H9 (cell line): ENCODE measurements at regions not wholly inside any gene's neighbourhood (a gene's known extent, or its start where the extent isn't known, plus 50 kb on each side); places are given as distances from the start of the nearest gene placed in this dataset.

ENCODE experiments used
- DNase-seq: peaks from one replicate; pipeline ENCODE4 v3.0.0-alpha.2; 2017
- H2AFZ ChIP-seq: one replicate; pipeline ENCODE4 v1.6.1; 2013; ENCODE audit warnings: mild to moderate bottlenecking, low read length, control low read depth, moderate library complexity
- H2AK5ac ChIP-seq: 2 replicates; pipeline ENCODE4 v1.6.1; 2013; ENCODE audit warnings: low read length, control low read depth, mixed read lengths; ENCODE audit not compliant: insufficient read length
- H2BK120ac ChIP-seq: one replicate; pipeline ENCODE4 v1.6.1; 2013; ENCODE audit warnings: low read depth, mild to moderate bottlenecking, low read length, control low read depth, inconsistent platforms; ENCODE audit not compliant: poor library complexity, severe bottlenecking
- H2BK12ac ChIP-seq: 2 replicates; pipeline ENCODE4 v1.6.1; 2013; ENCODE audit warnings: low read length, control low read depth, mixed read lengths, low read depth; ENCODE audit not compliant: insufficient read length
- H2BK15ac ChIP-seq: 2 replicates; pipeline ENCODE4 v1.6.1; 2013; ENCODE audit warnings: low read depth, low read length, control low read depth
- H2BK20ac ChIP-seq: one replicate; pipeline ENCODE4 v1.6.1; 2013; ENCODE audit warnings: low read depth, mild to moderate bottlenecking, low read length, control low read depth, inconsistent platforms; ENCODE audit not compliant: poor library complexity, severe bottlenecking
- H2BK5ac ChIP-seq: 2 replicates; pipeline ENCODE4 v1.6.1; 2013; ENCODE audit warnings: low read length, control low read depth, mixed read lengths; ENCODE audit not compliant: insufficient read length
- H3K14ac ChIP-seq: 2 replicates; pipeline ENCODE4 v1.6.1; 2013; ENCODE audit warnings: low read length, control low read depth; ENCODE audit not compliant: insufficient read depth
- H3K18ac ChIP-seq: 2 replicates; pipeline ENCODE4 v1.6.1; 2013; ENCODE audit warnings: low read depth, mild to moderate bottlenecking, mixed read lengths, low read length, control low read depth; ENCODE audit not compliant: insufficient read length
- H3K23ac ChIP-seq: 2 replicates; pipeline ENCODE4 v1.6.1; 2013; ENCODE audit warnings: low read length, control low read depth, mixed read lengths, low read depth; ENCODE audit not compliant: insufficient read length
- H3K23me2 ChIP-seq: 2 replicates; pipeline ENCODE4 v1.6.1; 2013; ENCODE audit warnings: low read depth, mild to moderate bottlenecking, mixed read lengths, low read length, control low read depth; ENCODE audit not compliant: insufficient read length, poor library complexity, severe bottlenecking
- H3K27ac ChIP-seq: 2 replicates; pipeline ENCODE4 v1.5.1; 2013; ENCODE audit warnings: low read length, control low read depth, mixed read lengths, low read depth; ENCODE audit not compliant: insufficient read length
- H3K27me3 ChIP-seq: 2 replicates; pipeline ENCODE4 v1.6.1; 2013; ENCODE audit warnings: low read length, control low read depth, inconsistent platforms; ENCODE audit not compliant: insufficient read depth
- H3K4ac ChIP-seq: 2 replicates; pipeline ENCODE4 v1.6.1; 2013; ENCODE audit warnings: low read depth, mild to moderate bottlenecking, control low read depth, inconsistent platforms, low read length, moderate library complexity
- H3K4me1 ChIP-seq: 2 replicates; pipeline ENCODE4 v1.6.1; 2013; ENCODE audit warnings: low read length, control low read depth, inconsistent platforms; ENCODE audit not compliant: insufficient read depth
- H3K4me2 ChIP-seq: 2 replicates; pipeline ENCODE4 v1.6.1; 2013; ENCODE audit warnings: low read length, control low read depth, mixed read lengths; ENCODE audit not compliant: insufficient read length, insufficient read depth
- H3K56ac ChIP-seq: 2 replicates; pipeline ENCODE4 v1.6.1; 2013; ENCODE audit warnings: low read depth, mild to moderate bottlenecking, mixed read lengths, low read length, control low read depth; ENCODE audit not compliant: insufficient read length
- H3K79me1 ChIP-seq: 2 replicates; pipeline ENCODE4 v1.6.1; 2013; ENCODE audit warnings: low read depth, mild to moderate bottlenecking, moderate library complexity, low read length, control low read depth, inconsistent platforms; ENCODE audit not compliant: insufficient read depth, poor library complexity, severe bottlenecking
- H3K79me2 ChIP-seq: 2 replicates; pipeline ENCODE4 v1.6.1; 2013; ENCODE audit warnings: low read length, control low read depth, inconsistent platforms; ENCODE audit not compliant: insufficient read depth
- H3K9ac ChIP-seq: 2 replicates; pipeline ENCODE4 v1.6.1; 2013; ENCODE audit warnings: low read length, control low read depth, mixed read lengths; ENCODE audit not compliant: insufficient read length; ENCODE audit errors: extremely low read depth
- H3K9me3 ChIP-seq: one replicate; pipeline ENCODE4 v1.6.1; 2013; ENCODE audit warnings: low read depth, low read length, inconsistent platforms; ENCODE audit not compliant: control insufficient read depth
- H3T11ph ChIP-seq: one replicate; pipeline ENCODE4 v1.6.1; 2013; ENCODE audit warnings: mild to moderate bottlenecking, low read length, control low read depth, inconsistent platforms
- H4K20me1 ChIP-seq: one replicate; pipeline ENCODE4 v1.6.1; 2013; ENCODE audit not compliant: control insufficient read depth, insufficient read length, insufficient read depth
- H4K5ac ChIP-seq: 2 replicates; pipeline ENCODE4 v1.6.1; 2013; ENCODE audit warnings: low read depth, mild to moderate bottlenecking, mixed read lengths, low read length, control low read depth; ENCODE audit not compliant: insufficient read length
- H4K8ac ChIP-seq: replicated peaks from 2 replicates; pipeline ENCODE4 v1.6.1; 2013; ENCODE audit warnings: low read length, control low read depth, mixed read lengths, low read depth; ENCODE audit not compliant: insufficient read length
- H4K91ac ChIP-seq: 2 replicates; pipeline ENCODE4 v1.6.1; 2013; ENCODE audit warnings: low read depth, mild to moderate bottlenecking, moderate library complexity, mixed read lengths, low read length, control low read depth; ENCODE audit not compliant: insufficient read length
- H3K27ac Mint-ChIP-seq, 3 experiments: 2 replicates in 2 of 3; 3 replicates in 1 of 3; pipeline ENCODE4 v1.8.0; 2020 to 2021; ENCODE audit warnings: mixed read lengths in 3 of 3, mild to moderate bottlenecking in 1 of 3, moderate library complexity in 1 of 3
- H3K27me3 Mint-ChIP-seq: 2 replicates; pipeline ENCODE4 v1.8.0; 2021; ENCODE audit warnings: low read depth, mild to moderate bottlenecking, moderate library complexity, mixed read lengths
- H3K36me3 Mint-ChIP-seq, 3 experiments: 2 replicates in 2 of 3; 3 replicates in 1 of 3; pipeline ENCODE4 v1.8.0; 2020 to 2021; ENCODE audit warnings: low read depth in 3 of 3, mixed read lengths in 3 of 3; ENCODE audit not compliant: insufficient read depth in 1 of 3
- H3K4me1 Mint-ChIP-seq, 2 experiments: 2 replicates each; pipeline ENCODE4 v1.8.0; 2020; ENCODE audit warnings: mixed read lengths in 2 of 2
- H3K4me3 Mint-ChIP-seq, 2 experiments: 2 replicates in 1 of 2; 3 replicates in 1 of 2; pipeline ENCODE4 v1.8.0; 2020 to 2021; ENCODE audit warnings: mild to moderate bottlenecking in 2 of 2, mixed read lengths in 2 of 2, moderate library complexity in 1 of 2
- H3K9me3 Mint-ChIP-seq, 2 experiments: 2 replicates in 1 of 2; 3 replicates in 1 of 2; pipeline ENCODE4 v1.8.0; 2020; ENCODE audit warnings: mild to moderate bottlenecking in 2 of 2, mixed read lengths in 2 of 2, moderate library complexity in 1 of 2
- WGBS: extraction: QIAGEN DNeasy Blood & Tissue Kit; methylation state at CpG from one replicate; pipeline ENCODE4 v1.1.7; 2013; ENCODE audit warnings: missing lambda C conversion rate, low lambda C conversion rate, mixed read lengths; ENCODE audit not compliant: insufficient read length; ENCODE audit errors: extremely low coverage; 5-methylcytosine and 5-hydroxymethylcytosine counted together
- TF ChIP-seq, protein P1 (sequence below): fragments of 200-600 bp; sonication (generic); conservative IDR thresholded peaks from 3 replicates; pipeline ENCODE4 v1.8.0; 2021; ENCODE audit warnings: antibody characterized with exemption, mild to moderate bottlenecking

DNA sequence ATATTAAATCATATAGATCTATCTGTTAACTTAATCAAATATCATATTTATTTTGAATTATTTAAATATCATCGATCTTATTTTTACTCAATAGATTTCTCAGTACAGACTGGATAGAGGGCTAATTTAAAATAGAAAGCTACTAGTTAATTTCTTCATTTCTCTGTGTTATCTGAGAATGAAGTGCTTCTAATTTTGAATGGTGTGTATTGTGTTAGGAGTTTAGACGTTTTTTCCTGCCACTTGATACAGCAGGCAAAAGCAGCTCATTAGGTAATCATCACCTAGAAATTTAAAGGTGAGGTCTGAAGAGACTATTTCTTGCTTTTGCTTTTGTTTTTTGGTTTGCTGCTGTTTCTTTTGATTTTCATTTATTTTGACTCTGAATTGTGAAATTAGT, 948.8 kb upstream of the TENM3 start:
- Histone ChIP-seq H3K79me1 (no peaks in the 10 kb centered on the region), H3K79me2 (no peaks in the 10 kb centered on the region), H3K23ac (no peak overlapping the region), H3K4me2 (no peak overlapping the region), H4K91ac (no peak overlapping the region), H3T11ph (no peak overlapping the region), H4K20me1 (no peaks in the 10 kb centered on the region), H4K5ac (no peak overlapping the region), H3K18ac (no peak overlapping the region), H2BK12ac (no peak overlapping the region), H3K4me1 (no peaks in the 10 kb centered on the region; the same call in 1 of the 2 replicates), H3K56ac (no peak overlapping the region), H3K4ac (no peak overlapping the region), H4K8ac (no peak overlapping the region), H2AK5ac (no peak overlapping the region), H2BK5ac (no peak overlapping the region), H3K27me3 (no peaks in the 10 kb centered on the region), H2BK15ac (no peak overlapping the region), H3K9me3 (no peaks in the 10 kb centered on the region), H2BK120ac (no peak overlapping the region), H2AFZ (no peak overlapping the region), H3K27ac (no peak overlapping the region), H3K14ac (no peak overlapping the region), H3K9ac (no peak overlapping the region), H2BK20ac (no peak overlapping the region), H3K23me2 (no peaks in the 10 kb centered on the region)
- peaks cover 0 to 3% (median 2%) of the 10 kb centered on the region in 3 experiments; a peak in 1 of 7 replicates for H3K36me3 Mint-ChIP-seq
- no peak overlapping the region for H3K27ac Mint-ChIP-seq
- no peak overlapping the region for H3K4me3 Mint-ChIP-seq
- peaks cover 0 to 7% of the 10 kb centered on the region in 2 experiments; a peak in 3 of 5 replicates for H3K9me3 Mint-ChIP-seq
- WGBS: no CpG with 5 or more reads among the region's 2 CpGs
- no peak for DNase-seq
- no peaks in the 10 kb centered on the region for H3K27me3 Mint-ChIP-seq
- TF ChIP-seq, protein P1, sequence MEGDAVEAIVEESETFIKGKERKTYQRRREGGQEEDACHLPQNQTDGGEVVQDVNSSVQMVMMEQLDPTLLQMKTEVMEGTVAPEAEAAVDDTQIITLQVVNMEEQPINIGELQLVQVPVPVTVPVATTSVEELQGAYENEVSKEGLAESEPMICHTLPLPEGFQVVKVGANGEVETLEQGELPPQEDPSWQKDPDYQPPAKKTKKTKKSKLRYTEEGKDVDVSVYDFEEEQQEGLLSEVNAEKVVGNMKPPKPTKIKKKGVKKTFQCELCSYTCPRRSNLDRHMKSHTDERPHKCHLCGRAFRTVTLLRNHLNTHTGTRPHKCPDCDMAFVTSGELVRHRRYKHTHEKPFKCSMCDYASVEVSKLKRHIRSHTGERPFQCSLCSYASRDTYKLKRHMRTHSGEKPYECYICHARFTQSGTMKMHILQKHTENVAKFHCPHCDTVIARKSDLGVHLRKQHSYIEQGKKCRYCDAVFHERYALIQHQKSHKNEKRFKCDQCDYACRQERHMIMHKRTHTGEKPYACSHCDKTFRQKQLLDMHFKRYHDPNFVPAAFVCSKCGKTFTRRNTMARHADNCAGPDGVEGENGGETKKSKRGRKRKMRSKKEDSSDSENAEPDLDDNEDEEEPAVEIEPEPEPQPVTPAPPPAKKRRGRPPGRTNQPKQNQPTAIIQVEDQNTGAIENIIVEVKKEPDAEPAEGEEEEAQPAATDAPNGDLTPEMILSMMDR: no peak
- peaks cover 16 to 23% of the 10 kb centered on the region in 2 experiments for H3K4me1 Mint-ChIP-seq
